GM12878 (cell line): ENCODE measurements at regions not wholly inside any gene's neighbourhood (a gene's known extent, or its start where the extent isn't known, plus 50 kb on each side); places are given as distances from the start of the nearest gene placed in this dataset.

Experiments
- ATAC-seq: fragments of 200-7000 bp; cut with Tn5 transposase; 3 replicates; pipeline ENCODE4 v1.9.1; 2020; ENCODE audit warnings: mild to moderate bottlenecking, moderate library complexity
- BruUV-seq: library from RNA; stranded (reverse); fragments of 400-500 nt; replicated peaks from 2 replicates; lab custom pipeline; 2021; lab: Mats Ljungman, UMichigan
- CTCF ChIA-PET: fragments of 300-600 bp; sonication (Branson Sonifier 250); formaldehyde crosslinking; extraction: SDS; loops from one replicate; lab custom pipeline; 2021; ENCODE audit warnings: inconsistent platforms; lab: Yijun Ruan, JAX
- POLR2A ChIA-PET: fragments of 350-600 bp; formaldehyde crosslinking; extraction: SDS; loops from one replicate; lab custom pipeline; 2021; ENCODE audit warnings: inconsistent platforms; lab: Charles Lee
- RAD21 ChIA-PET: fragments of 300-600 bp; sonication (Branson Sonifier 250); formaldehyde crosslinking; loops from one replicate; lab custom pipeline; 2023; ENCODE audit warnings: antibody characterized with exemption; ENCODE audit not compliant: unreplicated experiment; lab: Charles Lee
- SMC1A ChIA-PET: fragments of 300-600 bp; sonication (Branson Sonifier 250); formaldehyde crosslinking; loops from one replicate; lab custom pipeline; 2023; ENCODE audit not compliant: unreplicated experiment, uncharacterized antibody; lab: Charles Lee
- DNase-seq: peaks from one replicate; pipeline ENCODE4 v3.0.0-alpha.2; 2011; ENCODE audit warnings: low read depth, low spot score
- FAIRE-seq: peaks from 3 replicates; lab custom pipeline; 2011; peaks lifted over from hg19 to GRCh38; lab: Jason Lieb, UNC
- H2AFZ ChIP-seq: 2 replicates; pipeline ENCODE4 v1.6.0; 2011; ENCODE audit warnings: low read depth, low read length, control low read depth; ENCODE audit not compliant: control insufficient read depth
- H3K27ac ChIP-seq: 2 replicates; pipeline ENCODE4 v1.5.1; 2011; ENCODE audit warnings: control low read depth; ENCODE audit not compliant: control insufficient read depth, insufficient read depth
- H3K27me3 ChIP-seq, 2 experiments: replicated peaks in 1 of 2; 2 replicates each; pipeline versions ENCODE4 v1.6.0 to v1.6.1; 2011; ENCODE audit warnings: low read length in 1 of 2; ENCODE audit not compliant: control insufficient read depth in 2 of 2, insufficient read depth in 2 of 2
- H3K36me3 ChIP-seq, 2 experiments: 2 replicates each; pipeline ENCODE4 v1.5.1; 2011; ENCODE audit warnings: low read length in 1 of 2; ENCODE audit not compliant: control insufficient read depth in 2 of 2, insufficient read depth in 2 of 2
- H3K4me1 ChIP-seq: 2 replicates; pipeline ENCODE4 v1.6.1; 2011; ENCODE audit warnings: mild to moderate bottlenecking, low read length, moderate library complexity, mixed read lengths; ENCODE audit not compliant: control insufficient read depth, insufficient read depth
- H3K4me2 ChIP-seq: 2 replicates; pipeline ENCODE4 v1.6.0; 2011; ENCODE audit warnings: control low read depth; ENCODE audit not compliant: control insufficient read depth, insufficient read depth
- H3K4me3 ChIP-seq: fragments of 200-600 bp; sonication (generic); 2 replicates; pipeline ENCODE4 v1.5.1; 2016
- H3K79me2 ChIP-seq: 2 replicates; pipeline ENCODE4 v1.6.0; 2011; ENCODE audit warnings: low read length; ENCODE audit not compliant: control insufficient read depth, insufficient read depth
- H3K9ac ChIP-seq: 2 replicates; pipeline ENCODE4 v1.8.0; 2011; ENCODE audit warnings: low read length, control low read depth, mixed read lengths; ENCODE audit not compliant: control insufficient read depth, insufficient read depth
- H3K9me3 ChIP-seq: replicated peaks from 3 replicates; pipeline ENCODE4 v1.5.1; 2011; ENCODE audit warnings: mild to moderate bottlenecking, low read length; ENCODE audit not compliant: control insufficient read depth, insufficient read depth
- H4K20me1 ChIP-seq: 2 replicates; pipeline ENCODE4 v1.6.0; 2011; ENCODE audit not compliant: control insufficient read depth, insufficient read depth
- CTCF ChIP-seq, 3 experiments: IDR thresholded peaks in 2 of 3; conservative IDR thresholded peaks in 1 of 3; 2 replicates each; pipeline ENCODE4 v1.5.1; 2011; ENCODE audit warnings: low read depth in 3 of 3, low read length in 3 of 3, mild to moderate bottlenecking in 3 of 3, control low read depth in 2 of 3, moderate library complexity in 2 of 3, inconsistent platforms in 1 of 3, mixed read lengths in 1 of 3; ENCODE audit not compliant: control insufficient read depth in 2 of 3, insufficient read depth in 1 of 3; ENCODE audit errors: extremely low read depth in 1 of 3
- FOS ChIP-seq: IDR thresholded peaks from 3 replicates; pipeline ENCODE4 v1.6.1; 2011; ENCODE audit warnings: borderline replicate concordance; ENCODE audit not compliant: insufficient read length; ENCODE audit errors: extremely low read depth
- FOXM1 ChIP-seq: IDR thresholded peaks from 2 replicates; pipeline ENCODE4 v1.6.1; 2012; ENCODE audit warnings: low read depth, mild to moderate bottlenecking, inconsistent platforms, low read length, moderate library complexity
- HDGF ChIP-seq: fragments of 450-650 bp; IDR thresholded peaks from 2 replicates; pipeline ENCODE4 v1.6.1; 2016; ENCODE audit warnings: antibody characterized with exemption
- IRF4 ChIP-seq: IDR thresholded peaks from 2 replicates; pipeline ENCODE4 v1.6.1; 2011; ENCODE audit warnings: low read depth, low read length
- JUND ChIP-seq: IDR thresholded peaks from 2 replicates; pipeline ENCODE4 v1.6.1; 2012; ENCODE audit warnings: low read depth, mild to moderate bottlenecking, low read length, improper control_type of control experiment, moderate library complexity
- MAX ChIP-seq: IDR thresholded peaks from 2 replicates; pipeline ENCODE4 v1.6.1; 2012; ENCODE audit warnings: low read depth, low read length, improper control_type of control experiment
- NBN ChIP-seq: fragments of 450-650 bp; IDR thresholded peaks from 2 replicates; pipeline ENCODE4 v1.6.1; 2016
- NFXL1 ChIP-seq: fragments of 450-650 bp; IDR thresholded peaks from 2 replicates; pipeline ENCODE4 v1.6.1; 2017; ENCODE audit warnings: antibody characterized with exemption, mild to moderate bottlenecking, borderline replicate concordance
- NRF1 ChIP-seq: conservative IDR thresholded peaks from 2 replicates; pipeline ENCODE4 v1.6.1; 2011; ENCODE audit warnings: mild to moderate bottlenecking, low read depth, low read length, improper control_type of control experiment
- PAX5 ChIP-seq: IDR thresholded peaks from 2 replicates; pipeline ENCODE4 v1.6.1; 2011; ENCODE audit warnings: low read depth, low read length, borderline replicate concordance
- POLR2AphosphoS5 ChIP-seq: IDR thresholded peaks from 2 replicates; pipeline ENCODE4 v1.6.1; 2011; ENCODE audit warnings: mild to moderate bottlenecking, low read length, inconsistent platforms
- RAD21 ChIP-seq: IDR thresholded peaks from 2 replicates; pipeline ENCODE4 v1.6.1; 2011; ENCODE audit warnings: mild to moderate bottlenecking, low read depth, low read length, moderate library complexity; ENCODE audit not compliant: insufficient read depth
- ZBTB33 ChIP-seq: fragments of 450-650 bp; IDR thresholded peaks from 2 replicates; pipeline ENCODE4 v1.6.1; 2017; ENCODE audit warnings: mild to moderate bottlenecking
- ZNF24 ChIP-seq: fragments of 450-650 bp; IDR thresholded peaks from 2 replicates; pipeline ENCODE4 v1.6.1; 2017; ENCODE audit warnings: antibody characterized with exemption, mild to moderate bottlenecking
- WGBS: methylation state at CpG from one replicate; pipeline ENCODE4 v1.1.6; 2016; ENCODE audit warnings: low lambda C conversion rate; ENCODE audit not compliant: insufficient replicate concordance, insufficient coverage; ENCODE audit errors: missing lambda C conversion rate; 5-methylcytosine and 5-hydroxymethylcytosine counted together
- in situ Hi-C: fragments of 300-500 bp; cut with MboI; formaldehyde crosslinking; loops from 9 replicates; pipeline ENCODE4 v1.14.3; 2018; ENCODE audit warnings: mixed read lengths
- intact Hi-C: fragments of 100-400 bp; cut with micrococcal nuclease; formaldehyde crosslinking; loops from one replicate; pipeline ENCODE4 v1.14.2; 2022; ENCODE audit not compliant: unreplicated experiment

GRCh38 chr17:74126179-74126900 lies 77.1 kb upstream of the RPL38 start:
- no peak overlapping the region for H2AFZ ChIP-seq
- CTCF ChIA-PET, result no interaction called here
- no peaks in the 10 kb centered on the region for H3K4me1 ChIP-seq
- no peak overlapping the region for H3K4me2 ChIP-seq
- SMC1A ChIA-PET, result no interaction called here
- TF ChIP-seq ZNF24 (no peak), FOXM1 (no peak), MAX (no peak)
- TF ChIP-seq, all 136 proteins: peak for 0
- POLR2A ChIA-PET, result no interaction called here
- Histone ChIP-seq H3K36me3 (no peaks in the 10 kb centered on the region), H3K27ac (no peak overlapping the region), H3K27me3 (no peaks in the 10 kb centered on the region), H3K9ac (no peak overlapping the region), H4K20me1 (no peaks in the 10 kb centered on the region), H3K4me3 (no peak overlapping the region), H3K9me3 (no peaks in the 10 kb centered on the region), H3K79me2 (no peaks in the 10 kb centered on the region)
- in situ Hi-C loops, result no loop called here
- RAD21 ChIA-PET, result no interaction called here
- no peak for DNase-seq
- WGBS, result 12% methylated on average over 11 of the region's 11 CpGs
- no TSS peak for BruUV-seq
- intact Hi-C loops, result no loop called here
- FAIRE-seq, result no peak
- ATAC-seq, result no peak

- Histone ChIP-seq H3K27ac (no peak overlapping the region), H3K9ac (no peak overlapping the region), H3K4me2 (no peak overlapping the region), H3K4me3 (no peak overlapping the region), H3K27me3 (no peaks in the 10 kb centered on the region), H4K20me1 (no peaks in the 10 kb centered on the region), H3K36me3 (no peaks in the 10 kb centered on the region), H3K79me2 (no peaks in the 10 kb centered on the region), H3K9me3 (no peaks in the 10 kb centered on the region), H2AFZ (no peak overlapping the region), H3K4me1 (no peaks in the 10 kb centered on the region)
- in situ Hi-C loops (no loop called here), intact Hi-C loops (no loop called here)
- DNase-seq (no peak), ATAC-seq (no peak), FAIRE-seq (no peak)
- BruUV-seq, result no TSS peak
- POLR2A ChIA-PET, result no interaction called here
- 68% methylated on average over 5 of the region's 5 CpGs for WGBS
- RAD21 ChIA-PET, result interaction anchor here (0.7 kb wide), 1 partner anchor 88 kb away, joined by 3 read pairs; no protein-coding TSS in a partner anchor
- SMC1A ChIA-PET, result no interaction called here
- CTCF ChIA-PET, result no interaction called here
- TF ChIP-seq RAD21 (no peak), FOS (no peak), CTCF (IDR thresholded peaks at IDR 0.05 in 2 of 3, conservative IDR thresholded peaks at IDR 0.05 in 1 of 3; ENCODE audit: control insufficient read depth in 2 of 3, extremely low read depth in 1 of 3, insufficient read depth in 1 of 3, low read depth in 3 of 3, low read length in 3 of 3) (no peak), HDGF (no peak), JUND (no peak), IRF4 (no peak), NFXL1 (no peak), NRF1 (no peak), POLR2AphosphoS5 (no peak), ZBTB33 (no peak), NBN (no peak), PAX5 (no peak)
Measured at GRCh38 chr17:74126959-74127358, 76.5 kb upstream of the RPL38 start.
